Type B pancreatic cell (in vitro differentiated cells): ENCODE measurements at regions not wholly inside any gene's neighbourhood (a gene's known extent, or its start where the extent isn't known, plus 50 kb on each side); places are given as distances from the start of the nearest gene placed in this dataset.

Experiments used
- DNase-seq: peaks from one replicate; pipeline ENCODE4 v3.0.0; 2021; ENCODE audit warnings: mixed read lengths; ENCODE audit not compliant: unreplicated experiment; ENCODE audit errors: extremely low spot score
- H3K27ac Mint-ChIP-seq: 2 replicates; pipeline ENCODE4 v1.8.0; 2021; ENCODE audit warnings: mild to moderate bottlenecking, mixed read lengths
- H3K27me3 Mint-ChIP-seq: 2 replicates; pipeline ENCODE4 v1.8.0; 2021; ENCODE audit warnings: mixed read lengths
- H3K36me3 Mint-ChIP-seq: 2 replicates; pipeline ENCODE4 v1.8.0; 2021; ENCODE audit warnings: mixed read lengths
- H3K4me1 Mint-ChIP-seq: one replicate; pipeline ENCODE4 v1.8.0; 2021; ENCODE audit warnings: mixed read lengths; ENCODE audit not compliant: unreplicated experiment
- H3K4me3 Mint-ChIP-seq: 2 replicates; pipeline ENCODE4 v1.8.0; 2021; ENCODE audit warnings: mild to moderate bottlenecking, mixed read lengths
- H3K9me3 Mint-ChIP-seq: 2 replicates; pipeline ENCODE4 v1.8.0; 2021; ENCODE audit warnings: mixed read lengths
- TF ChIP-seq, protein P1 (sequence below): fragments of 200-600 bp; sonication (generic); conservative IDR thresholded peaks from 2 replicates; pipeline ENCODE4 v1.5.0; 2021; ENCODE audit warnings: antibody characterized with exemption, mild to moderate bottlenecking

DNA sequence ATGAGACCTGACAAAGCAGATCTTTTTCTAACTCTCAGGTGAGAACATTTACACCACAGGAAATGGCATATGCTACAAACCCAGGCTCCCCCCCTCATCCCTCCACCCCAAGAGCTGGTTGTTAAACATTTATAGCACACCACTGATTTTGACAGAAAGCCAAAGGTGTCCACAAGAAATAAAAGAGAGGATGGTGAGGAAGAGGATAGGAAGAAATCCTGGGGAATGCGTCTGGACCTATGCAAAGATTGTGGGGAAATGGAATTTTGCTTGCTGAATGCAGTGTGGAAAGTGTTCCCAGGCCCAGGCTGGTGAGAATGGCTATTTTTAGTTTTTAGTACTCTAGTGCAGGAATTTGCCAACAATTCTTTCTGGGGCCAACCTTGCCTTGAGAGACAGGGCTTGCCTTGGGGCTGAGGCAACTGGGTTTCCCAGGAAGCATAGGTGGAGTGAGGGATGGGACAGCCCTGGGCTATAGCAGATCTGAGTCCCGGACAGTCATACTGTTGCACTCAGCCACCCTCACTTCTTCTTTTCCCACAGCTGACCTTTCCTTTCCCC is 163.9 kb downstream of the ADAMTS15 start:
- no peaks in the 10 kb centered on the region for H3K9me3 Mint-ChIP-seq
- peaks cover 10% of the 10 kb centered on the region for H3K4me1 Mint-ChIP-seq
- H3K4me3 Mint-ChIP-seq = no peak overlapping the region
- H3K27ac Mint-ChIP-seq = no peak overlapping the region
- no peak for DNase-seq
- TF ChIP-seq, protein P1, sequence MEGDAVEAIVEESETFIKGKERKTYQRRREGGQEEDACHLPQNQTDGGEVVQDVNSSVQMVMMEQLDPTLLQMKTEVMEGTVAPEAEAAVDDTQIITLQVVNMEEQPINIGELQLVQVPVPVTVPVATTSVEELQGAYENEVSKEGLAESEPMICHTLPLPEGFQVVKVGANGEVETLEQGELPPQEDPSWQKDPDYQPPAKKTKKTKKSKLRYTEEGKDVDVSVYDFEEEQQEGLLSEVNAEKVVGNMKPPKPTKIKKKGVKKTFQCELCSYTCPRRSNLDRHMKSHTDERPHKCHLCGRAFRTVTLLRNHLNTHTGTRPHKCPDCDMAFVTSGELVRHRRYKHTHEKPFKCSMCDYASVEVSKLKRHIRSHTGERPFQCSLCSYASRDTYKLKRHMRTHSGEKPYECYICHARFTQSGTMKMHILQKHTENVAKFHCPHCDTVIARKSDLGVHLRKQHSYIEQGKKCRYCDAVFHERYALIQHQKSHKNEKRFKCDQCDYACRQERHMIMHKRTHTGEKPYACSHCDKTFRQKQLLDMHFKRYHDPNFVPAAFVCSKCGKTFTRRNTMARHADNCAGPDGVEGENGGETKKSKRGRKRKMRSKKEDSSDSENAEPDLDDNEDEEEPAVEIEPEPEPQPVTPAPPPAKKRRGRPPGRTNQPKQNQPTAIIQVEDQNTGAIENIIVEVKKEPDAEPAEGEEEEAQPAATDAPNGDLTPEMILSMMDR = no peak
- no peaks in the 10 kb centered on the region for H3K36me3 Mint-ChIP-seq
- peaks cover 5% of the 10 kb centered on the region for H3K27me3 Mint-ChIP-seq

DNA sequence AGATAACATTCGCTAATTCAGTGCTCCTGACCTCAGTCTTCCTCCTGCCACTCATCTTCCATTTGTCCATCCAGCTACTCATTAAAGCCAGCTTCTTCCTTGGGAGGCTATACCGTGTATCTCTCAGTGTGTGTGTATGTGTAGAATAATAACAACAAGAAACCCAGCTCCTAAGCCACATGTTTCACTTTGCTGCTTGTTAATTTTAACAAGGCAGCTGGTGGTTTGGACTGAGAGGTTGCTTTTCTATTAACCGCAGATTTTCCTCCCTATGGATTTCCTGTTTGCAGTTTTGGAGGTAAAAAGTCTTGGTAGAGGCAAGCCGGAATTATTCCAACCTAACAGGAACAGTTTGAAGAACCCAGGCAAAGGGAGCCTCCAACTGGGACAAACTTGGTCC is 165.0 kb downstream of the ADAMTS15 start:
- TF ChIP-seq, protein P1 = no peak
- DNase-seq = no peak
- Mint-ChIP-seq H3K4me3 (no peak overlapping the region), H3K4me1 (peaks cover 4% of the 10 kb centered on the region), H3K27ac (no peak overlapping the region), H3K9me3 (no peaks in the 10 kb centered on the region), H3K36me3 (no peaks in the 10 kb centered on the region), H3K27me3 (no peaks in the 10 kb centered on the region)

- Mint-ChIP-seq H3K4me3 (no peak overlapping the region), H3K9me3 (no peaks in the 10 kb centered on the region), H3K36me3 (peaks cover 3% of the 10 kb centered on the region), H3K27me3 (peaks cover 4% of the 10 kb centered on the region), H3K4me1 (peaks cover 4% of the 10 kb centered on the region), H3K27ac (no peak overlapping the region)
- no peak for DNase-seq
- TF ChIP-seq, protein P1 = no peak
These were observed 166.1 kb downstream of the ADAMTS15 start for GRCh38 chr11:130614591-130614990.

DNA sequence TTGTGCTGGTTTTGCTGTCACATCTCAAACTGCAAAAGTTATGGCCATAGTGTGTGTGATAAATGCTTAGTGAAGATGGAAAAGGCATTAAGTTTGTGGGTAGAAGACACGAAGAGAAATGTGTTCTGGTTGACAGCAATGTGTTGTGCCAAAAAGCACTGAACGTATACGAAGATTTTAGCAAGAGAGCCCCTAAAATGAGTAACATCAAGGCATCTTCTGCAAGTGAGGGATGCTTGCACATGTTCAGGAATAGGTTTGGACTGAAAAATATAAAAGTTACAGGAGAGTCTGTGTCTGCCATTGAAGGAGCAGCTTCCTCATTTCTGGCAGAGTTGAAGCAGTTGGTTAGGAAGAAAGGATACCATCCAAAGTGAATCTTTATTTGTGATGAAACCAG is 167.1 kb downstream of the ADAMTS15 start:
- TF ChIP-seq, protein P1 = no peak
- no peak overlapping the region for H3K27ac Mint-ChIP-seq
- H3K36me3 Mint-ChIP-seq = peaks cover 5% of the 10 kb centered on the region
- peaks cover 3% of the 10 kb centered on the region for H3K9me3 Mint-ChIP-seq
- peaks cover 5% of the 10 kb centered on the region for H3K4me1 Mint-ChIP-seq
- no peak overlapping the region for H3K4me3 Mint-ChIP-seq
- DNase-seq = no peak
- peaks cover 8% of the 10 kb centered on the region for H3K27me3 Mint-ChIP-seq

DNA sequence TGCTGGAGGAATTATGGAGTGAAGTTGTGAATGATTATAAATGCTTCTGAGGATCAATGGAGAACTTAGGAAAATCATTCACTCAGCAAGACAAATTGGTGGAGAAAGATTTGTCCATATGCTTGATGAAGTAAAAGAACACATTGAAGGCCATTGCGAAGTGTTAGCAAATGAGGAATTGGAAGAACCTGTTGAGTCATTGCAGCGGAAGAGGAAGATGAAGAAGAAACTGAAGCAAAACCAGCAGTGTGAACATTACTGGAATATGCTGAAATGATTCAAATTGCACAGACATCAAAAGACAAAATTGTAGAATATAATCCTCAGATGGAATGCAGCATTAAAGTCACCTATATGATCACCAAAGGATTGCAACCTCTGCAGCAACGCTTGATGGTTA is 168.1 kb downstream of the ADAMTS15 start:
- H3K9me3 Mint-ChIP-seq = peaks cover 5% of the 10 kb centered on the region
- no peak overlapping the region for H3K27ac Mint-ChIP-seq

More for the DNA sequence above, 168.1 kb downstream of the ADAMTS15 start:
- TF ChIP-seq, protein P1 = no peak
- H3K4me1 Mint-ChIP-seq = peaks cover 4% of the 10 kb centered on the region
- no peak overlapping the region for H3K4me3 Mint-ChIP-seq
- H3K36me3 Mint-ChIP-seq = peaks cover 5% of the 10 kb centered on the region
- no peak for DNase-seq
- peaks cover 11% of the 10 kb centered on the region for H3K27me3 Mint-ChIP-seq
